ENCODE measurements at regions not wholly inside any gene's neighbourhood (a gene's known extent, or its start where the extent isn't known, plus 50 kb on each side); places are given as distances from the start of the nearest gene placed in this dataset.

GRCh38 chr22:27217154-27217553, 559.8 kb downstream of the MIAT start:
- TF ChIP-seq CTCF (IDR thresholded peaks at IDR 0.05; ENCODE audit: insufficient read depth, low read depth, low read length): no peak
- DNase-seq (ENCODE audit: low read depth): no peak
- no peak overlapping the region for H3K4me3 ChIP-seq (ENCODE audit: low read depth, low read length)

DNA sequence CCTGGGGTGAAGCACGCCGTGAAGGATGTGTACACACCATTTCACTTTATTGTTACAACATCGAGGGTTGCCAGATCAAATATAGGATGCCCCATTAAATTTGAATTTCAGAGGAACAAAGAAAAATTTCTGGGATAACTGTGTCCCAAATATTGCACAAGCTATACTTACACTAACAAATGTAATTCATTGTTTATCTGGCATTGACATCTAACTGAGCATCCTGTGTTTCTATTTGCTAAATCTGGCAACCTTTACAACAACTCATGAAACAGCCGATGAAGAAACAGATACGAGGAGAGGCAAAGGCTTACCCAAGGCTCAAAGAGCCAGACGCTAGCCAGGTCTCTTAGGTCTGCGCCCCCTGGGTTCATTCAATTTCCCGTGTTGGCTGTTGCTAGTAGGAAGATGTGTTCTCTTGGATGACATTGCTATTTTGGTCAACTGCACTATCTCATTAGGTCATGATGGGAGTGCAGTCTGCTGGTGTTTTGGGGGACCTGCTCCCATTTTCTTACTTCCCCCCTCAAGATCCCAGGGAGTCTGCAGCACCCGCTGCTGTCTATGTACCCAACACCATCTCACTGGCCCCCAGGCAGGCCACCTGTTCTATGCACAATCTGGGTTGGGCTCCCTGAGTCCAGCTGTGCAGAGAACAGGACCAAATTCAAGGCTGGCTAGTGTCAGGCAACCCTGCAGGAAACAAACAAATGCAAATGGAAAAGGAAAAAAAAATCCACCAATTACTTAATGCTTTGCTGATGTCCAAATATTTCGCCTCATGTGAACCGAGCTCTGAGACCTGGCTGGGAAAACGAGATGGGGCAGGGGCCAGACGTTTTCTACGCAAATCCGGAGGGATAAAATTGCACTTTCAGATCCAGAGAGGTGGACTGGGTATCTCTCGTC, 560.9 kb downstream of the MIAT start:
- peak; percentile 79 for DNase-seq (ENCODE audit: low read depth)
- no peak overlapping the region for H3K4me3 ChIP-seq (ENCODE audit: low read depth, low read length)
- no peak for TF ChIP-seq CTCF (IDR thresholded peaks at IDR 0.05; ENCODE audit: insufficient read depth, low read depth, low read length)

DNA sequence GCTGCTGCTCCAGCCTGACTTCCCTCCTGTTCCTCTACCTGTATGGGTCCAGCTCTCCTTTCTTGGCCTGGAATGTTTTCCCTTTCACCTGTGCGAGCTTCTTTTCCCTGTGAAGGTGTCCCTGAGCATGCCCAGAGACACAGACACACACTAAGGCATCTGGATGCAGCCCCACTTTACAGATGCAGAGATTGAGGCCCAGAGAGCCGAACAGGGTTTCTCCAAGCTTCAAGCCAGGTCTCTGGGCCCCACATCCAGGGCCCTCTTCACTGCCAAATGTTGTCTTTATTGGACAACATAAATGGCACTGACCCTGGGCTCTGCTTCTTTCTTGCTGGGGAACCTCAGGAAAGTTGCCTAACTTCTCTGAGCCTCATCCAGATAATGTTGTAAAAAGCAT, 561.6 kb downstream of the MIAT start:
- H3K4me3 ChIP-seq (ENCODE audit: low read depth, low read length): no peak overlapping the region
- no peak for TF ChIP-seq CTCF (IDR thresholded peaks at IDR 0.05; ENCODE audit: insufficient read depth, low read depth, low read length)
- no peak for DNase-seq (ENCODE audit: low read depth)

- peak; percentile 94 for DNase-seq (ENCODE audit: low read depth)
- no peak for TF ChIP-seq CTCF (IDR thresholded peaks at IDR 0.05; ENCODE audit: insufficient read depth, low read depth, low read length)
- H3K4me3 ChIP-seq (ENCODE audit: low read depth, low read length): no peak overlapping the region
Observed at GRCh38 chr22:27220339-27220738, 563.0 kb downstream of the MIAT start.

GRCh38 chr22:27222178-27222577, 564.8 kb downstream of the MIAT start:
- no peak for DNase-seq (ENCODE audit: low read depth)
- no peak overlapping the region for H3K4me3 ChIP-seq (ENCODE audit: low read depth, low read length)
- TF ChIP-seq CTCF (IDR thresholded peaks at IDR 0.05; ENCODE audit: insufficient read depth, low read depth, low read length): no peak

DNA sequence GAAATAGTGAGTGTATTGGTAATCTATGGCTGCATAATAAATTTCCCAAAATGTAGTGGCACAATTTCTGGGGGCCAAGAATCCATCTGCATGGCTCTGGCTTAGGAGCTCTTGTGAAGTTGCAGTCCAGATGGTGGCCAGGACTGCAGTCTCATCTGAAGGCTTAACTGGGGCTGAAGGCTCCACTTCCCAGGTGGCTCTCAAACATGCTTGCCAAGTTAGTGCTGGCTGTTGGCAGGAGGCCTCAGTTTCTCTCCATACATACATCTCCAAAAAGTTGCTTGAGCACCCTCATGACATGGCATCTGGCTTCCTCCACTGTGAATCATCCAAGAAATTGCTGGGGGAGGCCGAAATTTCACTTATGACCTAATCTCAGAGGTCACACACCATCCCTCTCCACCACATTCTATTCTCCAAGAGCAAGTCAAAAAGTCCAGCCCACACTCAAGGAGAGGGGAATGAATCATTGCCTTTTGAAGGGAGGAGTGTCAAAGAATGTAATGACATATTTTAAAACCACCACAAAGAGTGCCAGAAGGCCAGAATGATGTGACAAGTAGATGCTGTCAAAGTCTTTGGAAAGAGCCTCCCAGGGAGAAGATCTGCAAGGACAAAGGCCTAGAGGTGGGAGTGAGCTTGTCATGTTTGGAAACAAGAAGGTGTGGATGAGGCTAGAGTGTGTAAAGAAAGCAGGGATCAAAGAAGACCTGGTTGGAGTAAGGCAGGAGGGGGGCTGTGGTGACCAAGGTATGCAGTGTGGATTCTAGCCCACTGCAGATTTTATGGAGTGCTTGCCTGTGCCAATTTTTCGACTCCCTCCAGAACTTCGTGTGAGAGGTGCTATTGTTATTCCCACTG, 566.2 kb downstream of the MIAT start:
- DNase-seq (ENCODE audit: low read depth): peak; percentile 53
- no peak overlapping the region for H3K4me3 ChIP-seq (ENCODE audit: low read depth, low read length)
- no peak for TF ChIP-seq CTCF (IDR thresholded peaks at IDR 0.05; ENCODE audit: insufficient read depth, low read depth, low read length)

Measured in fibroblast of villous mesenchyme (primary cell).